BLaER1 (cell line): ENCODE measurements at regions not wholly inside any gene's neighbourhood (a gene's known extent, or its start where the extent isn't known, plus 50 kb on each side); places are given as distances from the start of the nearest gene placed in this dataset.
"Not testable (repeated sequence)": the region's sequence is repeated elsewhere in the genome, so short reads cannot be mapped to it uniquely, and the experiment has no call there.

Experiments used
- H3K27ac ChIP-seq: shearing (Covaris generic); formaldehyde crosslinking; 2 replicates; pipeline ENCODE4 v1.8.1; 2022
- H3K27me3 ChIP-seq: shearing (Covaris generic); formaldehyde crosslinking; 2 replicates; pipeline ENCODE4 v1.8.1; 2022
- H3K36me3 ChIP-seq: shearing (Covaris generic); formaldehyde crosslinking; 2 replicates; pipeline ENCODE4 v1.8.1; 2022
- H3K4me1 ChIP-seq: shearing (Covaris generic); formaldehyde crosslinking; 2 replicates; pipeline ENCODE4 v1.8.1; 2022
- H3K4me2 ChIP-seq: shearing (Covaris generic); formaldehyde crosslinking; 2 replicates; pipeline ENCODE4 v1.8.1; 2022
- H3K4me3 ChIP-seq: shearing (Covaris generic); formaldehyde crosslinking; 2 replicates; pipeline ENCODE4 v1.8.1; 2022
- H3K9ac ChIP-seq: shearing (Covaris generic); formaldehyde crosslinking; 2 replicates; pipeline ENCODE4 v1.8.1; 2022
- H3K9me3 ChIP-seq: shearing (Covaris generic); formaldehyde crosslinking; 2 replicates; pipeline ENCODE4 v1.8.1; 2022
- H4K20me1 ChIP-seq: shearing (Covaris generic); formaldehyde crosslinking; 2 replicates; pipeline ENCODE4 v1.8.1; 2022
- Cebpa-rat ChIP-seq: shearing (Covaris generic); IDR thresholded peaks from 2 replicates; pipeline ENCODE4 v1.8.1; 2022

DNA sequence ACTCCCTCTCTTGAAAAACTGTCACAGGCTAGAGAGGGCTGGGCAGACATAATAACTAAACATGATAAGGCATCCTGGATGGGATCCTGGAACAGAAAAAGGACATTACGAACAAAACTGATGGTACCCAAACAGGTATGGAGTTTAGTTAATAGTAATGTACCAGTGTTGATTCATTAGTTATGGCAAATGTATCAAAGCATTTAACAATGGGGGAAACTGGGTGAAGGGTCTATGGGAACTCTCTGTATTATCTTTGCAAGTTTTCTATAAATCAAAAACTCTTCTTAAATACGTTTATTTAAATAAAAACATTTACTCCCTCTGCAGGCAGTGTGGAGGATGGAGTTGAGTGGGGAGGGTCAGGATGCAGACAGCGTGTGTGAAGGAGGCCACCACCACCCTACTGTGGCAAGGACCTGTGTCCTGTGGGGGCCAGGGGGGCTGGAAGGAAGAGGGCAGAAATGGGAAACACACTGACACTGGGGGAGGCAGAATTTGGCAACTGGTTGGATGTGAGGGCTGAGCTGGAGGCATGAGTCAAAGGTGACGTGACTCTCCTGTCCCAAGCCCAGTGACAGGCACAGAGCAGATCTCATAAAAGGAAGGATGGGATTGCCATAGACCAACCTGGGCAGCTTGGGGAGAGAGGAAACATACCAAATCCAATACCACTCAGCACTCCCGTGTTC, 59.6 kb upstream of the ITGA11 start:
- no peak for TF ChIP-seq Cebpa-rat
- H3K27me3 ChIP-seq, result no peaks in the 10 kb centered on the region
- no peaks in the 10 kb centered on the region for H4K20me1 ChIP-seq
- no peak overlapping the region for H3K4me2 ChIP-seq
- no peaks in the 10 kb centered on the region for H3K9me3 ChIP-seq
- H3K9ac ChIP-seq, result no peak overlapping the region
- H3K4me1 ChIP-seq, result peaks cover 17% of the 10 kb centered on the region
- no peaks in the 10 kb centered on the region for H3K36me3 ChIP-seq
- no peak overlapping the region for H3K27ac ChIP-seq
- H3K4me3 ChIP-seq, result no peak overlapping the region

DNA sequence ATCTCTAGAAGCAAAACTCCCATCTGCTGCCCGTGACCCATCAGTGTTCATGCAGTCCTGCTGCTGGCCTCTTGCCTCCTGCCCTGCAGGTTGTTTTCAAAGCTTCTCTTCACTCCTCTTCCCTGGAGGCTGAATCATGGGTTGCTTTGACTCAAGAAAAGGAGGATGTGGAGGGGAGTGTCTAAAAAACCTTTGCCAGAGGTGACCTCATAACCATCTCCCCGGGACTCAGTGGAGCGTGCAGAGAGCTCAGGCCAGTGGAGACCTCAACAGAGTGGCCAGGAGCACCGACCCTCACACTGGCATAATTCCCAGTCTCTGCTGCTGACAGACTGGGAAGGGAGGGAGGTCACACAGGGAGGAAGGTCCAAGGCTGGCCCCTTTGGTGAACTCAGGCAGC, 60.9 kb upstream of the ITGA11 start:
- Histone ChIP-seq H3K4me2 (no peak overlapping the region), H3K27me3 (no peaks in the 10 kb centered on the region), H3K27ac (no peak overlapping the region), H3K9ac (no peak overlapping the region), H3K4me3 (no peak overlapping the region), H4K20me1 (no peaks in the 10 kb centered on the region), H3K9me3 (no peaks in the 10 kb centered on the region), H3K36me3 (no peaks in the 10 kb centered on the region), H3K4me1 (peaks cover 15% of the 10 kb centered on the region)
- no peak for TF ChIP-seq Cebpa-rat

DNA sequence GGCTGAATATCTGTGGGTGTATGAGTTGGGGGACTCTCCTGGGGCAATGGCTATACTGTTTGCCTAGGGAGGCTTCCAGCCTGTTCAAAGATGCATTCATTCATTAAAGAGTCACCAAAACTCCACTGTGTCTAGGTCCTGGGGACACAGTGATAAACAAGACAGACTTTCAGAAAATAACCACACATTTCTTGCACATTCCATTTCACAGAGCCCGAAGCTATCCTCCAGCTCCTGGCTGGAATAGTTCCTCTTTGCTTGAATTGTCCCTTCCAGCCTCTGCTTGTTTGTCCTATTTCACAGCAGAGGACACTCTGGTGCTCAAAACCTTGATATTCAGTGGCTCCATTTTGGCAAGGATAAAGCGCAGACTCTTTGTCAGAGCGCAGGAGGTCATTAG, 61.7 kb upstream of the ITGA11 start:
- TF ChIP-seq Cebpa-rat, result no peak
- Histone ChIP-seq H3K36me3 (no peaks in the 10 kb centered on the region), H3K4me3 (no peak overlapping the region), H3K4me1 (peaks cover 13% of the 10 kb centered on the region), H4K20me1 (no peaks in the 10 kb centered on the region), H3K9ac (no peak overlapping the region), H3K4me2 (no peak overlapping the region), H3K9me3 (no peaks in the 10 kb centered on the region), H3K27ac (no peak overlapping the region), H3K27me3 (no peaks in the 10 kb centered on the region)

- no peaks in the 10 kb centered on the region for H4K20me1 ChIP-seq
- H3K9me3 ChIP-seq, result no peaks in the 10 kb centered on the region
- no peak overlapping the region for H3K4me3 ChIP-seq
- H3K4me1 ChIP-seq, result peaks cover 3% of the 10 kb centered on the region
- H3K36me3 ChIP-seq, result no peaks in the 10 kb centered on the region
- no peaks in the 10 kb centered on the region for H3K27me3 ChIP-seq
- H3K27ac ChIP-seq, result no peak overlapping the region
- no peak for TF ChIP-seq Cebpa-rat
- H3K9ac ChIP-seq, result no peak overlapping the region
- H3K4me2 ChIP-seq, result no peak overlapping the region
These were observed 62.7 kb upstream of the ITGA11 start for GRCh38 chr15:68494573-68495110.

DNA sequence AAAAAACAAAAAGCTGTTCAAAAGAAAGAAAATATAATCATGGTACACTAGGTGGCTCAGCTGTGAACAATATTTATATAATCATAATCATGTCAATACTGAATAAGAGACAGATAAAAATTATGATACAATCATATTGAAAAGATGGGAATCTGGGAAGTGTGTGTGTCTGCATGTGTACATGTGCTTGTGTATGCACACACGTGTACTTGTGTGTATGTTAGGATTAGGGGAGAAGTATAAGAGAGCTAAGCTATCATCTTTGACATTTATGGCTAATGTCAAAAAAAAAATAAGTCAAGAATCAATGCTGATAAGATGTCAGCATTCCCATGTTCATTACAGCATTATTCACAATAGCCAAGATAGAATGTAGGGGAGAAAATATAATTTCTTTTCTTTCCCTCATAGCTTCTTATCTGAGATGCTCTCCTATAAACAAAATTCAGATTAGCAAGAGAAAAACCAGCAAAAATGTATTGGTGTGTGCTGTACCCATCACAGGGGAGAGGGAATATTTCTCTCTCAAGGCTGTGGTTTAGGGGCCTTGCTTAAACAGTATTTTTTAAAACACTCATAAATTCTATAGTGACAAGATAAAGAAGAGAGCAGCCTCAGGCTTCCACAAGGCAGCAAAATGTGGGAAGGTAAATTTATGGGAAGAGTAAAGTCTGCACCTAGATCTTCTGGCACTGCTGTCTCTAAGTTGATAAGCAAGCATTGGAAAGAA, 63.4 kb upstream of the ITGA11 start:
- no peaks in the 10 kb centered on the region for H3K4me1 ChIP-seq

GRCh38 chr15:68495981-68496705, 64.2 kb upstream of the ITGA11 start:
- Histone ChIP-seq H3K9me3 (no peaks in the 10 kb centered on the region), H3K9ac (no peak overlapping the region), H3K27me3 (no peaks in the 10 kb centered on the region), H3K36me3 (no peaks in the 10 kb centered on the region), H3K27ac (no peak overlapping the region), H4K20me1 (no peaks in the 10 kb centered on the region), H3K4me1 (no peaks in the 10 kb centered on the region), H3K4me2 (no peak overlapping the region), H3K4me3 (no peak overlapping the region)
- no peak for TF ChIP-seq Cebpa-rat

More for the DNA sequence above, 63.4 kb upstream of the ITGA11 start:
- Histone ChIP-seq H4K20me1 (no peaks in the 10 kb centered on the region), H3K27me3 (no peaks in the 10 kb centered on the region), H3K9me3 (no peaks in the 10 kb centered on the region), H3K36me3 (no peaks in the 10 kb centered on the region), H3K27ac (no peak overlapping the region), H3K4me2 (no peak overlapping the region), H3K9ac (no peak overlapping the region), H3K4me3 (no peak overlapping the region)
- TF ChIP-seq Cebpa-rat, result no peak

- not testable (repeated sequence) for H3K4me1 ChIP-seq, H3K4me2 ChIP-seq, H3K27ac ChIP-seq, H3K27me3 ChIP-seq, H3K36me3 ChIP-seq, H3K4me3 ChIP-seq, H4K20me1 ChIP-seq, H3K9me3 ChIP-seq, H3K9ac ChIP-seq
These were observed 64.8 kb upstream of the ITGA11 start for GRCh38 chr15:68496751-68497150.

DNA sequence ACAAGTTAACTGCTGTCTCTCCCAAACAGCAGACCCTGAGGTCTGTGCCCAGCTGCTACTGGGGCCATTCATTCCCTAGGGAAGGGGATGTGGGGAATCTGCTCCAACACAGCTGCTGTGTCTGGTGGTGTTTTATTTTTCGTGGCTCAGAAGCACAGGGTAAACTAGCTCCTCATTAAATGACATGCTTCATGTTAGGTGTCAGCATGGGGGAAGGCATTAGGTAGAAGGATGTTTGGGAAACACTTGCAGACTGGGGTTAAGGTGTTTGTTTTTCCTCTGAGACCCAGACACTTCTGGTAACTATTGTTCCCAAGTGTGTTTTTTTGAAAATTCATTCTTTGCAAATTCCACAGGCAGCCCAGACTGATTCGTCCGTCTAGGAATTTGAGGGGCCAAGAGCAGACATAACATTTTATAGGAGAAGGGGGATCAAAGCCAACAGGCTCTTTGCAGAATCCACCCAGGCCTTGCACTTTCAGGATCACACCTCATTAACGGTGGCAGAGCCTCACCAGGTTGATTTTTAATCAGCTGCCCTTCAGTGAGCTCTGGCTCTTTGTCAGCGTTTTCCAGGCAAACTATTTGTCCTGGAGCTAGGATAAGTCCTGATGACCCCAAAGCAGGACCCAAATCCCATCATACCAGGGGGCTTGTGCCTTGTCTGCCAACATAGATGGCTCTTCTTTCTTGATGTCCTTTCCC, 65.4 kb upstream of the ITGA11 start:
- H3K4me3 ChIP-seq, result no peak overlapping the region
- TF ChIP-seq Cebpa-rat, result no peak
- no peaks in the 10 kb centered on the region for H3K4me1 ChIP-seq
- no peaks in the 10 kb centered on the region for H3K36me3 ChIP-seq
- H3K27me3 ChIP-seq, result no peaks in the 10 kb centered on the region
- H3K9ac ChIP-seq, result no peak overlapping the region
- no peak overlapping the region for H3K27ac ChIP-seq
- H3K4me2 ChIP-seq, result no peak overlapping the region
- H3K9me3 ChIP-seq, result no peaks in the 10 kb centered on the region
- H4K20me1 ChIP-seq, result no peaks in the 10 kb centered on the region

- Histone ChIP-seq H3K36me3 (no peaks in the 10 kb centered on the region), H3K9ac (no peak overlapping the region), H3K4me3 (no peak overlapping the region), H3K4me2 (no peak overlapping the region), H4K20me1 (no peaks in the 10 kb centered on the region), H3K9me3 (no peaks in the 10 kb centered on the region), H3K27ac (no peak overlapping the region), H3K4me1 (no peaks in the 10 kb centered on the region), H3K27me3 (no peaks in the 10 kb centered on the region)
- TF ChIP-seq Cebpa-rat, result no peak
These were observed 66.1 kb upstream of the ITGA11 start for GRCh38 chr15:68498076-68498475.
